ENCODE measurements at regions not wholly inside any gene's neighbourhood (a gene's known extent, or its start where the extent isn't known, plus 50 kb on each side); places are given as distances from the start of the nearest gene placed in this dataset.
"Not testable (repeated sequence)": the region's sequence is repeated elsewhere in the genome, so short reads cannot be mapped to it uniquely, and the experiment has no call there.

GRCh38 chr5:152104211-152104610, 179.6 kb upstream of the GLRA1 start:
- FAIRE-seq: no peak

DNA sequence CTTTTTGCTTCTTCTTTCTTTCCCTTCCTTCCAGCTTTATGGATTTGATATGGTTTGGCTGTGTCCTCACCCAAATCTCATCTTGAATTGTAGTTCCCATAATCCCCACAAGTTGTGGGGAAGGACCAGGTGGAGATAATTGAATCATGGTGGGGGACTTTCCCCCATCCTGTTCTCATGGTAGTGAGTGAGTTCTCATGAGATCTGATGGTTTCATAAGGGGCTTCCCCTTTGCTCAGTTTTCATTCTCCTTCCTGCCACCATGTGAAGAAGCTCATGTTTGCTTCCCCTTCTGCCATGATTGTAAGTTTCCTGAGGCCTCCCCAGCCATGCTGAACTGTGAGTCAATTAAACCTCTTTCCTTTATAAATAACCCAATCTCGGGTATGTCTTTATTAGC, 178.3 kb upstream of the GLRA1 start:
- not testable (repeated sequence) for FAIRE-seq

GRCh38 chr5:152102057-152102456, 177.4 kb upstream of the GLRA1 start:
- FAIRE-seq: no peak

- no peak for FAIRE-seq
Measured at GRCh38 chr5:152100462-152100861, 175.8 kb upstream of the GLRA1 start.

DNA sequence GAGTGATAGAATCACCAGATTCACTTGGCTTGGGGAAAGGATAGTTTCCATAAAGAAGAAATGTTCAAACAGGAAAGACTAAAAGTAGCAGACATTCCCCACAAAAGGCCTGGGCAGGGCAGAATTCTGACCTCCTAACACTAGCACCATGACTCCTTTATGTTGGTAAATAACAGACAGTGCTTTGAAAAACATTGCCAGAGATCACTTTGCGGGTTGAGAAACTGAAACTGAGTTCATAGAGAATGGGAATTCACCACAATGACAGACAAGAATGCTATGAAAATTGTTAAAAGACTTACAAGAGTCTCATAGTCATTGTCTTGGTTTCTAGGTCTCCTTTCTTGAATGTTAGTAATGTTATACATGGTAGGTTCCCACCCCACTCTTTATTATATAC, 172.5 kb upstream of the GLRA1 start:
- FAIRE-seq: no peak

GRCh38 chr5:152094716-152095115, 170.1 kb upstream of the GLRA1 start:
- no peak for FAIRE-seq

GRCh38 chr5:152094060-152094459, 169.4 kb upstream of the GLRA1 start:
- FAIRE-seq: no peak

DNA sequence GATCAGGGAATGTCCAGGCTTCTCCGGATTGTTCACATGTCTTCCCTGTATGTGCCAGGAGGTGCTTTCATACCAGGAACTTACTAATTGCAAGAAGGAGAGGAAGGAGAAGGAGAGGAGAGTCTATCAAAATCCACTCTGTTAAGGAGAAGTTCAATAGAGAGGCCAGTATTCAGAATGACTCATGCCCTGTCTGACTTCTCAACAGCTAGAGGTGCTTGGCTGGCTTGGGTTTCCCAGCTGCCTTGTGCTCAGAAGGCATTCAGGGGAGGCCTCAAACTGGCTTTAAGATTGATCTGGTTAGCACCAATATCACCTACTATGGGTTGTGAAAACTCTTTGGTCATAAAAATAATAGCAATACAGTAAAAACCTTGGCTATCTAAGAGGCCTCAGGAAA, 167.9 kb upstream of the GLRA1 start:
- no peak for FAIRE-seq

DNA sequence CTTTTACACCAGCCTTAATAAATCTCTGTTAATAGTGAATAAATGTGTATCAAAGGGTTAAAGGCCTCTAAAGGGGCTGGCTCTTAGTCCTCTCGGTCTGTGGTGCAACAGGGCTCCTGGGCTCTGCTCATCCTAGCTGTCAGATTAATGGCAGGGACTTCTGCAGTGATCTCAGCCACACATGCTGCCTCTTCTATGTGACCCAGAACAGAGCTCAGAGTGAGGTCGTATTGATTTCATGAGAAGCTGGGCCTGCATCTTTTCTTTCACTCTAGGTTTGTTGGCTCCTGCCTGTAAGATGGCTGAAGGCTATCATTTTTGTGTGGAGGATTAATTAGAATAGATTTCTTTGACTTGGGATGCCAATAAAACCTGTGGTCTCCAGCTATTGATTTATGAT, 165.0 kb upstream of the GLRA1 start:
- FAIRE-seq: no peak

DNA sequence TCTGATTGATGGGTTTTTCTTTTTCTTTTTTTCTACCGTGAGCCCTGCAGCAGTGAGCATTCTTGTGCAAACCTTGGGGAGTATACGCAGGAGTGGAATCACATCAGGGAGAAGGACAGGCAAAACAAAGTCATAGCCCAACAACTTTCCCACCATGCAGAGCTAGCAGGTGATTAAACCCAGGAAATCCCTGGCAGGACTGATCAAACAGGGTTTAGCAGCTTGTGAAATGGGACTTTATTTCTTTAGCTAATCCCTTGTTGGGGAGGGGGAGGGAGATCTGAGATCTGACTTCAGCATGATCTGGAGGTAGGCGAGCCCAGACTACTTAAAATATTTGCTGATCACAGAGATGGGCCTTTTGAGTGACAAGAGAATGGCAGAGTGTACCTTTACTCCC, 162.0 kb upstream of the GLRA1 start:
- FAIRE-seq: no peak

- FAIRE-seq: no peak
Measured at GRCh38 chr5:152084476-152084875, 159.8 kb upstream of the GLRA1 start.

- FAIRE-seq: no peak
Measured at GRCh38 chr5:152083231-152083630, 158.6 kb upstream of the GLRA1 start.

GRCh38 chr5:152072091-152072490, 147.4 kb upstream of the GLRA1 start:
- FAIRE-seq: no peak

DNA sequence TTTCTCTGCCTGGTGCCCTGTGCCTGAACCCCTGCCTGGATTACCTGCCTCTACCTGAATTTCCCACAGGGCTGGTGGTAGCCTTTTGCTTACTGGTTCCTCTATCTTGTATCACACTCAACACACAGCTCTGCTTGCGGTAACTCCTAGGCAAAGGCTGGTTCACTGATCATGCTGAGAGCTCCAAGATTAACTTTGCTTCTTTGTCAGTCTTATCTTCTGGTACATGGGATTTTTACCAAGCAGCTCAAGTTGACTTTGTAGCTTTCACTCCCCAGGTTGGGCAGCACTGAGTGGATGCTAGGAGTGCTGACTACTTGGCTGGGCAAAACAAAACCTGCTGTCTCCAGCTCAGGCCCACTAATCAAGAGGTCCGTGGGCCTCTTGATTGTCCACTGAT, 145.9 kb upstream of the GLRA1 start:
- FAIRE-seq: no peak

DNA sequence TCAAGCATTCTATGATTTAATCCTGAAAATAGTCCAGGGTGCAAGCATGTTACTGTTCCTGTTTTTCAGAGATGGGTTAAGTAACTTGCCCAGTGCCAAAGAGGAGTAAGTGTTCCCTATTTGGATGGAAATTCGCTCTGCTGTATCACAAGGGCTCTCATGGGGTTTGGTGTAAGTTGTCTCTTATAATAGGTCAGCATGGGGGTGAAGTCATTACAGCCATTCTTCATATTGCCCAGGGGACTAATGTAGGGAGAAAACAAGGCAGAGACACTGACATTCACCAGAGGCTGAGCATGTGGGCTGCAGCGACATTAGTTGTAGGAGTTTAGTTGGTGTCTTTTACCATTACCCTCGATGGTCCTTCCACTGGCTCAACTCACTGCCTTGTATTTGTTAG, 142.1 kb upstream of the GLRA1 start:
- FAIRE-seq: no peak

- no peak for FAIRE-seq
Measured at GRCh38 chr5:152063004-152063403, 138.4 kb upstream of the GLRA1 start.

GRCh38 chr5:152061095-152061494, 136.4 kb upstream of the GLRA1 start:
- FAIRE-seq: no peak

DNA sequence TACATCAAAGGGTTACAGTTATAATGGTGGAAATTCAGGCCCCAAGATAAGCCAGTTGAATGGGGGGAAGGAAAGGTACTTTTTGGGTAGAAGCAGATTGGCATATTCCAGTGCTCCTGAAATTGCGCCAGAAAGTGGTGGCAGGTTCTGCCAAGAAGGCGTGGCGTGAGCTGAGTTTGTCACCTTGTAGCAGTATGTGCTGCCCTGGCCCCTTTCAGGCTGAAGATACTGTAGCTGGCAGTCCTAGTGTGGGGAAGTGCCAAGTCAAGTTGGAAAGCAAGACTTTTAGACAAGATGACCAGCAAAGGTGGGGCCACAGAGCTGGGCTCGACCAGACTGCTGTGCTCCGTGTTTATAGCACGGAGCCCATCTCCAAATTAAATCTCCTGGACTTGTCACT, 133.6 kb upstream of the GLRA1 start:
- no peak for FAIRE-seq

DNA sequence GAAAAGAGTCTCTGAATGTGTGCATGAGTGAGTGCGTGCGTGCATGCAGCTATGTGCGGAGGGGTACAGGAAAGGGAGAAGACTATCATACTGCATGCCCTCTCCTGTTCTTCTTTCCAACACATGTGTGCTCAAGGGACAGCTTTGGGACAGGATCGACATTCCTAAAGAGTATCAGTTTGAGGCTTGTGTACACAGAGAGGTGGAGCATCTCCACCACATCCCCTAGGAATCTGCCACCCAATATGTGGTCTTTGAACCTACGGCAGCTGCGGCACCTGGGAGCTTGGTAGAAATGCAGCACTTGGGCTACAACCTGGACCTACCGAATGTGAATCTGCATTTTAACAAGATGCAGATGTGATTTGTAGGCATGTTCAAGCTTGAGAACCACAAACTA, 132.3 kb upstream of the GLRA1 start:
- no peak for FAIRE-seq

DNA sequence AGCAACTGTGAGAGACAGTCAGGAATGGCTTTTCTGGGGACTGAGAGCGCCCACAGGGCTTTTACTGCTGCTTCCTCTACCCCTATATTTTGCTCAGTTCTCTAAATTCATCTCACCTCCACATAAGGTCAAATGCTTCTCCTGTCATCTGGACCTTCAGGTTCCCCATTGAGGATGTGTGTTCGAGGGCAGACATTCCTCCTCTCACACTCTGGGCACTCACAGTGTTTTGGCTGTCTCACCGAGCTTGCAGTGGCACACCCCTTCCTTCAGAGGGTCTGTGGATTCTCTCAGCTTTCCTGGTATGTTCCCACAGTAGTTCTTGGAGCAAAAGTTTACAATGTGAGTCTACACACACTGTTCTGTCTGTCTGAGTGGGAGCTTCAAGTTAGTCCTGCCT, 127.8 kb upstream of the GLRA1 start:
- no peak for FAIRE-seq

DNA sequence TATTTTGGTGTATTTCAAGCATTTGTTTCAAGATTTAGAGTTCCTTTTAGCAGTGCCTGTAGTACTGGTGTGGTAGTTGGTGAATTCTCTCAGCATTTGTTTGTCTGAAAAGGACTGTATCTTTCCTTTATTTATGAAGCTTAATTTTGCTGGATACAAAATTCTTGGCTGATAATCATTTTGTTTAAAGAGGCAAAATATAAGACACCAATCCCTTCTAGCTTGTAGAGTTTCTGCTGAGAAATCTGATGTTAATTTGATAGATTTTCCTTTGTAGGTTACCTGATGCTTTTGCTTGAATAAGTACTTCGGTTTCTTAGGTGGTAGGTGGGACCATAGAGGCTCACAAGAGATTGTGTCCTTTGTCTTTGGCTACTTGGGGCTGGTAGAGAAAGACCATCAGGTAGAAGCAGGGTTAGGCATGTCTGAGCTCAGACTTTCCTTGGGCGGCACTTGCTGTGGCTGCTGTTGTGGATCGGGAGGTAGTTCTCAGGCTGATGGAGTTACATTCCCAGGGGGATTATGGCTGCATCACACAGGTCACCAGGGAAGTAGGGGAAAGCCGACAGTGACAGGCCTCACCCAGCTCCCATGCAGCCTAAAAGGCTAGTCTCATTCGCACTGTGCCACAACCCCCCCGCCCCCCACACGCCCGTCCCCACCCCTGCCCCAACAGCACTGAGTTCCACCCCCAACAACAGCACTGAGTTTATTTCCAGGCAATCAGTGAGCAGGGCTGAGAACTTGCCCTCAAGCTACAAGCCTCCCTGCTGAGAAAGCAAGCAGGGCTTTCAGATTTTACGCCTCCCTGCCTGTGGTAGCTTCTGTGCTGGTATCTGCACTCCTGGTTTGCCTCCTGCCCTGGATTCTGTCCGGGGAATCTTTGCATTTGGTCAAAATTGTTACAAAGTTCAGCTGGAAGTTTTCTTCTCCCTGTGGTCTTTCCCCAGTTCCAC, 127.1 kb upstream of the GLRA1 start:
- no peak for FAIRE-seq

DNA sequence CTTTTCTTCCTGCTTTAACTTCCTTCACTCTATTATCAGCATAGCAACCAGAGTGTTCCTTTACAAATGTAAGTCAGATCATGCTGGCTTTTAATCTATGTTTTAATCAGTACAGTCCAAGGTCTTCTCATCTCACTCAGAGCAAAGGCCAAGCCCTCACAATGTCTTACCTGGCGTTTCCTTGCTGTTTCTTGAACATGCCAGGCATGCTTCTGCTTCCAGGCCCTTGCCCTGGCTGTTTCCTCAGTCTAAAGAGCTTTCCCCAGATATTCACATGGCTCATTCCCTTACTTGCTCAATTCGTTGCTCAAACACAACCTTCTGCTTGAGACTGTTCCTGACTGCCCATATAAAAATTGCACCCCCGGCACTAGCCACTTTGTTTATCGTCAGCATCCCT, 121.7 kb upstream of the GLRA1 start:
- FAIRE-seq: no peak

- FAIRE-seq: not testable (repeated sequence)
Measured at GRCh38 chr5:152038856-152039255, 114.2 kb upstream of the GLRA1 start.

GRCh38 chr5:152026328-152027024, 101.8 kb upstream of the GLRA1 start:
- not testable (repeated sequence) for FAIRE-seq

Data from islet of Langerhans (tissue), 1 donor.